ENCODE measurements at regions not wholly inside any gene's neighbourhood (a gene's known extent, or its start where the extent isn't known, plus 50 kb on each side); places are given as distances from the start of the nearest gene placed in this dataset.

DNA sequence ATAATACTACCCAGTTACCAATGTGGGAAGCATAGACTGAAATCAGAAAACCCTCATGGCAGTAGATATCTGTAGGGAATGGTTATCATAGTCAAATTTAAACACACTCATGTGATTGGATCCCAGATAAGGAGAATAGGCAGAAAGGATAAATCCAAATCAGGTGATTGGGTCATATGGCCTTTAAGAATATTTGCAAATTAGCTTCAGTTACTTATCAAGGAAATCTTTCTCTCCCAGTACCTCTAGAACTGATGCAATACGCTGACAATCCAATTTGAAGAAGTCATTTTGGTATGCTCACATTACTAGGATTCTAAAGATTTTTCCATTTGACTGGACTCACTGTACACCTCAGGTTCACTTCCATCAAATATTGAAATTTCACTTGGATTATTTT lies 87.7 kb upstream of the MNS1 start:
- TF ChIP-seq, protein P1, sequence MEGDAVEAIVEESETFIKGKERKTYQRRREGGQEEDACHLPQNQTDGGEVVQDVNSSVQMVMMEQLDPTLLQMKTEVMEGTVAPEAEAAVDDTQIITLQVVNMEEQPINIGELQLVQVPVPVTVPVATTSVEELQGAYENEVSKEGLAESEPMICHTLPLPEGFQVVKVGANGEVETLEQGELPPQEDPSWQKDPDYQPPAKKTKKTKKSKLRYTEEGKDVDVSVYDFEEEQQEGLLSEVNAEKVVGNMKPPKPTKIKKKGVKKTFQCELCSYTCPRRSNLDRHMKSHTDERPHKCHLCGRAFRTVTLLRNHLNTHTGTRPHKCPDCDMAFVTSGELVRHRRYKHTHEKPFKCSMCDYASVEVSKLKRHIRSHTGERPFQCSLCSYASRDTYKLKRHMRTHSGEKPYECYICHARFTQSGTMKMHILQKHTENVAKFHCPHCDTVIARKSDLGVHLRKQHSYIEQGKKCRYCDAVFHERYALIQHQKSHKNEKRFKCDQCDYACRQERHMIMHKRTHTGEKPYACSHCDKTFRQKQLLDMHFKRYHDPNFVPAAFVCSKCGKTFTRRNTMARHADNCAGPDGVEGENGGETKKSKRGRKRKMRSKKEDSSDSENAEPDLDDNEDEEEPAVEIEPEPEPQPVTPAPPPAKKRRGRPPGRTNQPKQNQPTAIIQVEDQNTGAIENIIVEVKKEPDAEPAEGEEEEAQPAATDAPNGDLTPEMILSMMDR (IDR thresholded peaks at IDR 0.05) = no peak
- TF ChIP-seq POLR2A (IDR thresholded peaks at IDR 0.05) = no peak

All from breast epithelium (tissue), 3 donors.